NCI-H1105 treated with DMSO at 0.1 percent for 48 hours (cell line): ENCODE measurements at regions not wholly inside any gene's neighbourhood (a gene's known extent, or its start where the extent isn't known, plus 50 kb on each side); places are given as distances from the start of the nearest gene placed in this dataset.
"Not testable (repeated sequence)": the region's sequence is repeated elsewhere in the genome, so short reads cannot be mapped to it uniquely, and the experiment has no call there.

ENCODE experiments used
- DNase-seq: peaks from one replicate; lab custom pipeline; 2025; lab: John Stamatoyannopoulos, UW

- no peak for DNase-seq
These were observed 207.4 kb downstream of the ZFP36L2 start for GRCh38 chr2:43019025-43019367.

GRCh38 chr2:43018179-43019024 lies 208.0 kb downstream of the ZFP36L2 start:
- no peak for DNase-seq

- no peak for DNase-seq
These were observed 212.5 kb downstream of the ZFP36L2 start for GRCh38 chr2:43013821-43014345.

GRCh38 chr2:43012966-43013365 lies 213.4 kb downstream of the ZFP36L2 start:
- no peak for DNase-seq

- no peak for DNase-seq
These were observed 215.3 kb downstream of the ZFP36L2 start for GRCh38 chr2:43011158-43011491.

GRCh38 chr2:43010438-43011157 lies 215.8 kb downstream of the ZFP36L2 start:
- no peak for DNase-seq

- DNase-seq = no peak
These were observed 217.0 kb downstream of the ZFP36L2 start for GRCh38 chr2:43009448-43009847.

- DNase-seq = no peak
These were observed 216.0 kb upstream of the HAAO start for GRCh38 chr2:43008388-43008787.

- DNase-seq = no peak
These were observed 215.5 kb upstream of the HAAO start for GRCh38 chr2:43007901-43008300.

- DNase-seq = no peak
These were observed 214.6 kb upstream of the HAAO start for GRCh38 chr2:43006834-43007543.

- DNase-seq = no peak
These were observed 213.8 kb upstream of the HAAO start for GRCh38 chr2:43005975-43006833.

GRCh38 chr2:43005245-43005974 lies 213.0 kb upstream of the HAAO start:
- no peak for DNase-seq

- no peak for DNase-seq
These were observed 212.5 kb upstream of the HAAO start for GRCh38 chr2:43004879-43005244.

- not testable (repeated sequence) for DNase-seq
These were observed 211.9 kb upstream of the HAAO start for GRCh38 chr2:43004126-43004865.

GRCh38 chr2:43003702-43004101 lies 211.3 kb upstream of the HAAO start:
- DNase-seq = no peak

GRCh38 chr2:43001787-43002468 lies 209.5 kb upstream of the HAAO start:
- no peak for DNase-seq

- no peak for DNase-seq
These were observed 208.6 kb upstream of the HAAO start for GRCh38 chr2:43001055-43001378.

- DNase-seq = no peak
These were observed 208.1 kb upstream of the HAAO start for GRCh38 chr2:43000242-43001054.

GRCh38 chr2:42999856-43000241 lies 207.5 kb upstream of the HAAO start:
- no peak for DNase-seq
